Fibroblast of lung (primary cell): ENCODE measurements at regions not wholly inside any gene's neighbourhood (a gene's known extent, or its start where the extent isn't known, plus 50 kb on each side); places are given as distances from the start of the nearest gene placed in this dataset.

Experiments
- CTCF ChIP-seq, 2 donors: IDR thresholded peaks in 1 of 2; conservative IDR thresholded peaks in 1 of 2; 1 replicate in 1 of 2; 2 replicates in 1 of 2; pipeline ENCODE4 v1.5.1; 2011 to 2012; ENCODE audit warnings: low read length in 2 of 2, control low read depth in 1 of 2, inconsistent platforms in 1 of 2, low read depth in 1 of 2, mild to moderate bottlenecking in 1 of 2
- EZH2 ChIP-seq: IDR thresholded peaks from 2 replicates; pipeline ENCODE4 v1.5.1; 2012; ENCODE audit warnings: low read length, control low read depth, mild to moderate bottlenecking; ENCODE audit errors: missing control alignments

GRCh38 chr1:228830185-228830953, 95.1 kb downstream of the RHOU start:
- TF ChIP-seq EZH2 (no peak), CTCF (conservative IDR thresholded peaks at IDR 0.05 in 1 of 2, IDR thresholded peaks at IDR 0.05 in 1 of 2; ENCODE audit: low read depth in 1 of 2, low read length in 2 of 2) (no peak)
